Right lobe of liver (tissue), 4 donors: ENCODE measurements at regions not wholly inside any gene's neighbourhood (a gene's known extent, or its start where the extent isn't known, plus 50 kb on each side); places are given as distances from the start of the nearest gene placed in this dataset.

Experiments used
- POLR2A ChIP-seq: fragments of 450-650 bp; IDR thresholded peaks from one replicate; pipeline ENCODE4 v1.6.1; 2017; ENCODE audit warnings: antibody characterized with exemption, mild to moderate bottlenecking
- TF ChIP-seq, protein P1 (sequence below), 4 donors: fragments of 200-600 bp in 3 of 4; fragments of 450-650 bp in 1 of 4; IDR thresholded peaks; one replicate each; pipeline versions ENCODE4 v1.5.1 to v1.8.0; 2016 to 2022; ENCODE audit warnings: antibody characterized with exemption in 4 of 4, mild to moderate bottlenecking in 2 of 4
- donor health status: DM: no; HTN: no; CAD: no.
- donor health status: DM: no; HTN: no; CAD: no.
- donor health status: DM: no; HTN: yes; CAD: no.

DNA sequence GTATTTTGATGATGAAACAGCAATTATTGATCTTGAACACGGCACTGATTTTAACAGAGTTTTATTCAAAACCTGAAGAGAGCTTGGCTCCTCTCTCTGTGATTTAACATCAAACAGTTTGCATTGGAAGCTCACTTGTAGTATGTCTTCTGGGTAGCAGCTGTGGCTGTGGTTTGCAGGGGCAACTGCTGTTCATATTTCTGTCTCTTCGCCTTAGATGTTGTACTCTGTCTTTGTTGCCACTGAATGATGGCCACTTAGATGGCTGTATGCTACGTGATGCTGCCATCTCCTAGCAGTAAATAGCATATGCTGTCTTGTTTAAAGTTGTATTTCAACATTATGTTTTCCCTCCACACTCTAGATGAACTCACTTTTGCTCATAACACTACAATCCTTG, 1743.0 kb upstream of the TENM3 start:
- TF ChIP-seq, protein P1, sequence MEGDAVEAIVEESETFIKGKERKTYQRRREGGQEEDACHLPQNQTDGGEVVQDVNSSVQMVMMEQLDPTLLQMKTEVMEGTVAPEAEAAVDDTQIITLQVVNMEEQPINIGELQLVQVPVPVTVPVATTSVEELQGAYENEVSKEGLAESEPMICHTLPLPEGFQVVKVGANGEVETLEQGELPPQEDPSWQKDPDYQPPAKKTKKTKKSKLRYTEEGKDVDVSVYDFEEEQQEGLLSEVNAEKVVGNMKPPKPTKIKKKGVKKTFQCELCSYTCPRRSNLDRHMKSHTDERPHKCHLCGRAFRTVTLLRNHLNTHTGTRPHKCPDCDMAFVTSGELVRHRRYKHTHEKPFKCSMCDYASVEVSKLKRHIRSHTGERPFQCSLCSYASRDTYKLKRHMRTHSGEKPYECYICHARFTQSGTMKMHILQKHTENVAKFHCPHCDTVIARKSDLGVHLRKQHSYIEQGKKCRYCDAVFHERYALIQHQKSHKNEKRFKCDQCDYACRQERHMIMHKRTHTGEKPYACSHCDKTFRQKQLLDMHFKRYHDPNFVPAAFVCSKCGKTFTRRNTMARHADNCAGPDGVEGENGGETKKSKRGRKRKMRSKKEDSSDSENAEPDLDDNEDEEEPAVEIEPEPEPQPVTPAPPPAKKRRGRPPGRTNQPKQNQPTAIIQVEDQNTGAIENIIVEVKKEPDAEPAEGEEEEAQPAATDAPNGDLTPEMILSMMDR (IDR thresholded peaks at IDR 0.05): no peak
- TF ChIP-seq POLR2A: no peak
